ENCODE measurements at regions not wholly inside any gene's neighbourhood (a gene's known extent, or its start where the extent isn't known, plus 50 kb on each side); places are given as distances from the start of the nearest gene placed in this dataset.
"Not testable (repeated sequence)": the region's sequence is repeated elsewhere in the genome, so short reads cannot be mapped to it uniquely, and the experiment has no call there.

DNA sequence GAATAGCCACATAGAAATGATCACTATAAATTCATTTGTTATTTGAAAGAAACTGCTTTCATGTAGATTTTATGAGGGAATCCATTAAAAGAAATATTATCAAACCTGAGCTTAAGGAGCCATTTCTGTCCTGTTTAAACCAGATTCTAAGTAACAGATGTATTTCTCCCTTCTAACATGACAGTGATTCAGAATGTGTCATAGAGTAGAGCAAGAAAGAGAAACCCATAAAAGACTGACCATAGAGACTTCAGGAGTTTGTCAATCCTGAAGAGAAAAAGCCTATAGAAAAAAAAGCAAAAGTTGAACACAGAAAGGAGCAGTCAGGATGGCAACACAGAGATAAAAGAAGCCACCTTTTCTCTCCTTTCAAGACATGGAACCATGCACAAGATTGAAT lies 390.6 kb downstream of the PRIM2 start:
- not testable (repeated sequence) for DNase-seq (ENCODE audit: low read depth in 4 of 4, low spot score in 3 of 4)

DNA sequence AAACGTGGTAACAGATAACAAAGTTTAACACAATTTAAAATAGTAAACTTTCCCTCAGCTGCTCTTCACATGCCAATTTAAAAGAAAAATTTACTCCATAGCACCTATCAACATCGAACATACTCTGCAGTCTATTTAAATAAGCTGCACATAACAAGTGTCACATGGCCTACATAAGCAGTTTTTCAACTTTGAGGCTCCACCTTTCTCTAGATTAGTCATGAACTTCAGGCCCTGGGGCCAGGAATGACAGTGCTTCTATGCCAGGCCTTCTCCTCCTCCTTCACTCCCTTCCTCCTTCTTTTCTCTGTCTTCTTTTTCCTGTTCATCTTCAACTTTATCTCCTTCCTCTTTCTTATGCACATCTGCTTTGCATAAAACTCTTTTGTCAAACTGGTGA lies 405.1 kb downstream of the PRIM2 start:
- DNase-seq (ENCODE audit: low read depth in 4 of 4, low spot score in 3 of 4), result not testable (repeated sequence)

GRCh38 chr6:57723815-57724401 lies 406.5 kb downstream of the PRIM2 start:
- DNase-seq (ENCODE audit: low read depth in 4 of 4, low spot score in 3 of 4), result not testable (repeated sequence)

- not testable (repeated sequence) for DNase-seq (ENCODE audit: low read depth in 4 of 4, low spot score in 3 of 4)
Measured at GRCh38 chr6:57729407-57729806, 412.0 kb downstream of the PRIM2 start.

DNA sequence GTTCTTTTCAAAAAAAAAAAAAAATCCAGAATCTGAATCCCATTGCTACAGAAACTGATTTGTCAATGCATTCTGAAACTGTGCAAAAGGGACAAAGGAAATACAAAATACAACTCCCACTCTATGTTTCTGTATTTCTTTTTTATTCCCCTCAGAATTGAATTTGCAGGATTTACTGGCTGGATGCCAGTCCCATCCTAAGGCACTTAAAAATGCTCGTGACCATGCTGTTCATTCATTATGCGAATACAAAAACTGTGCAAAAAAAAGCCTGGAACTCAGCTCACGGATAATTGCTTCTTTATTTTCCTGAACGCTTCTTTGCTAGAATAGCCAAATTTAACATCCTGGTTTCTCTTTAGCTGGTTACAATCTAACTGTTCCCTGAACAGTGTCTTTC lies 413.3 kb downstream of the PRIM2 start:
- not testable (repeated sequence) for DNase-seq (ENCODE audit: low read depth in 4 of 4, low spot score in 3 of 4)

DNA sequence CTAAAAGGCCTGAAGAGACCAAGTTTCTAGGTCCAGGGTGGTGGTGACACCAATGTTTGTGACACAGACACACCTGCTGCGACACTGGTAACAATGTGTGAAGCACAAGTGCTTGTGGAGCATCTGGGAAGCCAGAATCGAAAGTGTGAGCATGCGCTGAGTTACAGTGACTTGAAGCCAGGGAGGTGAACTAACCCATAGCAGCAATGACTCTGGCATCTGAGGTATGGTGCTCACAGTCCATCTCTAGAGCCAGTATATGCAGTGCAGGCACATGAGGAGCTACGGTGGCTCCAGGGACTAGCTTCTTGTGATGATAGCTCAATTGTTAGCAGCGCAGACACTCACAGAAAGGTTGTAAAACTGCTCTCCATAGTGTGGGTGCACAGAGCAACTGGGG lies 430.3 kb downstream of the PRIM2 start:
- DNase-seq (ENCODE audit: low read depth in 4 of 4, low spot score in 3 of 4), result not testable (repeated sequence)

DNA sequence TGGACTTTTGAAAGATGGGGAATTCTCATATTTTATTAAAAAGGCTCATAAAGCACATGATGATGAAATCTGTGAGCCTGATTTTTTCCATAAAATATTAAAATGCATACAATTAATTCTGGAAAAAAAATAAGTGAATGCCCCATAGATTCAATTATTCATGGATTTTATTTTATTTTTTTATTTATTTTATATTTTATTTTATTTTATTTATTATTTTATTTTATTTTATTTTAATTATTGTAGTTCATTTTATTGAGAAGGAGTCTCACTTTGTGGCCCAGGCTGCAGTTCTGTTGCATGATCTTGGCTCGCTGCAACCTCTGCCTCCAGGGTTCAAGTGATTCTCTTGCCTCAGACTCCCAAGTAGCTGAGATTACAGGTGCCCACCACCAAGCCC lies 442.4 kb downstream of the PRIM2 start:
- DNase-seq (ENCODE audit: low read depth in 4 of 4, low spot score in 3 of 4), result not testable (repeated sequence)

DNA sequence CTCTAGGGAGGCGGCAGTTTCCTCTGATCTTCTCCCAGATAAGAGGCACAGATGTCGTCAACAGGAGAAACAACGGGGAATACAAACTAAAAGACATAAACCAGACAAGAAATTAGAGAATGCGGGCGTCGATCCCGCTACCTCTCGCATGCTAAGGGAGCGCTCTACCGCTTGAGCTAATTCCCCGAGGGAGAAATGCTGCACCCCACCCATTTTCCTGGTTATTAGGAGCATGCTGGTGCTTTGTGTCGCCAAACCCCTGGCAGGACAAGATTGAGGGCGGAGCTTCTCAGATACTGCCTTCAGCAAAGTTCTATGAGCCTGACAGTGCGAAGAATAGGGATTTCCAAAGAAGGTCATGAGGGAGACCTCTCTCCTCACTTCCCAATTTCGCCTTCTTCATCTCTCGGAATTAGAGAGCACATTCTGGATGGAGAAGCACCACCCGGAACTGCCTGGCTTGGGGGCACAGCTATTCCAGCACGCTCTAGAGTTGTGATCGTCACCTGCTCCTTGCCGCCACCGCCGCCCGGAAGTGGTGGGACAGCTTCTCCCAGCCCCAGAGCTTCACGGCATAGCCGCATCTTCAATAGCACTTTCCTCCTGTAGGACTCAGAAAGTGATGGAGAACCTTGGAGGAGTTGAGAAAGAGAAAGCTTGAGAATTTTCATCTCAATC lies 475.4 kb downstream of the PRIM2 start:
- not testable (repeated sequence) for DNase-seq (ENCODE audit: low read depth in 4 of 4, low spot score in 3 of 4)

DNA sequence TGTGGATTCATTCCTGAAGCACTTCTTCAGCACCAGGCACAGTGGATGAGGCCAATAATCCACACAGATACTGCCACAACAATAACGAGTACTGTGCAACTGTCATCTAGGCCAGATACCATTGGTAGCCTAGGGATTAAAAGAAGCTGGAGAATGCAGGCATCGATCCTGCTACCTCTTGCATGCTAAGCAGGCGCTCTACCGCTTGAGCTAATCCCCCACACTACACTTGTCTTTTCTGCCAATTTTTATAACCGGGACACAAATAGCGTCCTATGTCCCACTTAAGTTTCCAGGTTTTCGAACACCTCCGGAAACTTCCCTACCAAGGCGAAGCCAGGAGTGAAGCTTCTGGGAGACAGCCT lies 475.9 kb downstream of the PRIM2 start:
- DNase-seq (ENCODE audit: low read depth in 4 of 4, low spot score in 3 of 4), result not testable (repeated sequence)

- DNase-seq (ENCODE audit: low read depth in 4 of 4, low spot score in 3 of 4), result peak in 1 of 4 donors; percentile 4
Measured at GRCh38 chr6:57799703-57800479, 482.5 kb downstream of the PRIM2 start.

- DNase-seq (ENCODE audit: low read depth in 4 of 4, low spot score in 3 of 4), result not testable (repeated sequence)
Measured at GRCh38 chr6:57808581-57808980, 491.2 kb downstream of the PRIM2 start.

DNA sequence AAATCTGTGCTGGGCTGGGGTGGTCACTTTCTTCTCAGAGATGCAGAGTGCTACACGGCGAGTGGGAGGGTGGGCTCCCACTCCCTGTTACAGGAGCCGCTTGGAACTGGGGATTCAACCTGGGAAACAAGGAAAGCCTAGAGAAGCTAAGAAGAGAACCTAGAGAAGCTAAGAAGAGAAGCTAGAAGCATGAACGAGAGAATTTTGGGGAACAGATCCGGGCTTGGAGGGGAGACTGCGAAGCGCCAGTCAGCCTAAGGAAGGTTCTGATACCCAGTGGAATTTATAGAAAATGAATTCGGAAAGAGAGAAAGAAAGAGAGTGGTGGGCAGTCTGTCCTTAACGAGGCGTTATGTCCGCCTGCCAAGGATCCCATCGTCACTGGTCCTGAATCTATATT lies 492.0 kb downstream of the PRIM2 start:
- not testable (repeated sequence) for DNase-seq (ENCODE audit: low read depth in 4 of 4, low spot score in 3 of 4)

DNA sequence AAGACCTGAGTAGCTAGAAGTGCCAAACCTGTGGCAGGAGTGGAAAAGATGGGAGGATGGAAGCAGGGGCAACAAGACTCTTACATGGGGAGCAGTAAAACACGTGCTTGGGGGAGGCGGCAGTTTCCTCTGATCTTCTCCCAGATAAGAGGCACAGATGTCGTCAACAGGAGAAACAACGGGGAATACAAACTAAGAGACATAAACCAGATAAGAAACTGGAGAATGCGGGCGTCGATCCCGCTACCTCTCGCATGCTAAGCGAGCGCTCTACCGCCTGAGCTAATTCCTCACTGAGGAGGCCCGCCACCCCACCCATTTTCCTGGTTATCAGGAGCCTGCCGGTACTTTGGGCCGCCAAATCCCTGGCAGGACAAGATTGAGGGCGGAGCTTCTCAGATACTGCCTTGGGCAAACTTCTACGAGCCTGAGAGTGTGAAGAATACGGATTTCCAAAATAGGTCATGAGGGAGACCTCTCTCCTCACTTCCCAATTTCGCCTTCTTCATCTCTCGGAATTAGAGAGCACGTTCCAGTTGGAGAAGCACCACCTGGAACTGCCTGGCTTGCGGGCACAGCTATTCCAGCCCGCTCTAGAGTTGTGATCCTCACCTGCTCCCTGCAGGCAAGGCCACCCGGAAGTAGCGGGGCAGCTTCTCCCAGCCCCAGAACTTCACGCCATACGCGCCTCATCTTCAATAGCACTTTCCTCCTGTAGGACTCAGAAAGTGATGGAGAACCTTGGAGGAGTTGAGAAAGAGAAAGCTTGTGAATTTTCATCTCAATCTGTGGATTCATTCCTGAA lies 496.0 kb downstream of the PRIM2 start:
- DNase-seq (ENCODE audit: low read depth in 4 of 4, low spot score in 3 of 4), result not testable (repeated sequence)

DNA sequence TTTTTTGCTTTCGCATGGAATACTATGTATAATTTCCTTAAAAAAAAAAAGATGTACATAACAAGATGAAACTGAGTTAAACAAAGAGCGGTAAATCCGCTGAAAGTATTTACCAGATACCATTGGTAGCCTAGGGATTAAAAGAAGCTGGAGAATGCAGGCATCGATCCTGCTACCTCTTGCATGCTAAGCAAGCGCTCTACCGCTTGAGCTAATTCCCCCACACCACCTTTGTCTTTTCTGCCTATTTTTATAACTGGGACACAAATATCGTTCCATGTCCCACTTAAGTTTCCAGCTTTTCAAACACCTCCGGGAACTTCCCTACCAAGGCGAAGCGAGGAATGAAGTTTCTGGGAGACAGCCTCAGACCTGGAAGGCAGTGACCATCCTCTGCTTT lies 498.4 kb downstream of the PRIM2 start:
- not testable (repeated sequence) for DNase-seq (ENCODE audit: low read depth in 4 of 4, low spot score in 3 of 4)

DNA sequence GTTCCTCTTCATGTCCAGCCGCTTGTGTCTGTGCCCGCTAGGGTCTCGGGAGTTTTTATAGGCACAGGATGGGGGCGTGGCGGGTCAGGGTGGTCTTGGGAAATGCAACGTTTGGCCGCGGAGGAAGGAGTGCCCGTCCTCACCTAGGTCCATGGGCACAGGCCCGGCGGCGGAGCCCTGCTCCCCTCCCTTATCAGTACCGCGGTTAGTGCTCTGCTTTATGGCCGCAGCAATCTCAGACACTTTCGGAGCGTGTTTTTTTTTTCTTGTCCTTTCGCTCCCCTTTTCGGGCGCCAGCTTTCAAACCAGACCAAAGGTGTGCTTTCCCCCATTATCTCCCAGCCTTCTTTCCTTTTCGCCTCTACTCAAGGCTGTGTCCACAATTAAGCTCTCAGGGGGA lies 503.9 kb downstream of the PRIM2 start:
- DNase-seq (ENCODE audit: low read depth in 4 of 4, low spot score in 3 of 4), result not testable (repeated sequence)

- DNase-seq (ENCODE audit: low read depth in 4 of 4, low spot score in 3 of 4), result not testable (repeated sequence)
Measured at GRCh38 chr6:57822448-57822847, 505.0 kb downstream of the PRIM2 start.

- DNase-seq (ENCODE audit: low read depth in 4 of 4, low spot score in 3 of 4), result no peak
Measured at GRCh38 chr6:57822896-57823358, 505.5 kb downstream of the PRIM2 start.

DNA sequence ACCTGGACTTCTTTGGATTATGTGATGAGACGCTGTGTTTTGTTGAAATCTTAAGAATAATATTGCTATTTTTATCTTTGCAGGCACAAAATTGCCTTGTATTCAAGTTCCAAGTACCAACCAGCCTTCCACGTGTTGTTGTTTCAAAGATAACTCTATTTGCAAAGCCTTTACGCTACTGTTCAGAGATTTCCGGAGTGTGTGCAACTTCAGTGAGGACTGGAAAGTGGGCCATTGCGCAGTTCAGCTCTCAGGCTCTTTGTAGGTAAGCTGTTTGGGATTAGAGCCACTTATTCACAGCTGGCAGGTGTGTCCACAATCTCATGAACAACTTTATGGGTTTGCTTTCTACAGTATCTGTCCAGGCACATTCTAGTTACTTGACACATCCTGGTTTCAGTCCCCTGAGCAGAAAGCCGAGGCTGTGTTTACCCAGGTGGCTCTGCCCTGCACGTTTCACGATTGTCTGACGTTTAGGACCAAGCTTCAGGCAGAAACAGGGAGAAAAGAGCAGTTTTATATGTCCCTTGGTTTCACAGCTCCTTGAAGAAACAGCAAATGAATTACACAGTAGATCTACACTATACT lies 520.3 kb downstream of the PRIM2 start:
- not testable (repeated sequence) for DNase-seq (ENCODE audit: low read depth in 4 of 4, low spot score in 3 of 4)

- not testable (repeated sequence) for DNase-seq (ENCODE audit: low read depth in 4 of 4, low spot score in 3 of 4)
Measured at GRCh38 chr6:57841551-57841950, 524.1 kb downstream of the PRIM2 start.

- peak in 1 of 4 donors; percentile 1 for DNase-seq (ENCODE audit: low read depth in 4 of 4, low spot score in 3 of 4)
Measured at GRCh38 chr6:57853745-57854407, 536.4 kb downstream of the PRIM2 start.

All from right renal pelvis (tissue), 4 donors.